GM12891 (cell line): ENCODE measurements at regions not wholly inside any gene's neighbourhood (a gene's known extent, or its start where the extent isn't known, plus 50 kb on each side); places are given as distances from the start of the nearest gene placed in this dataset.

ENCODE experiments used
- POLR2A ChIP-seq: IDR thresholded peaks from 2 replicates; pipeline ENCODE4 v1.6.1; 2011; ENCODE audit warnings: low read depth, low read length, control low read depth
- TAF1 ChIP-seq: IDR thresholded peaks from 2 replicates; pipeline ENCODE4 v1.6.1; 2011; ENCODE audit warnings: low read depth, low read length, control low read depth

GRCh38 chr6:56827908-56828649 lies 126.8 kb upstream of the BEND6 start:
- no peak for TF ChIP-seq TAF1
- no peak for TF ChIP-seq POLR2A
